ENCODE measurements at regions not wholly inside any gene's neighbourhood (a gene's known extent, or its start where the extent isn't known, plus 50 kb on each side); places are given as distances from the start of the nearest gene placed in this dataset.
"Not testable (repeated sequence)": the region's sequence is repeated elsewhere in the genome, so short reads cannot be mapped to it uniquely, and the experiment has no call there.

- Mint-ChIP-seq H3K4me1 (no peaks in the 10 kb centered on the region), H3K4me3 (no peak overlapping the region), H3K36me3 (no peaks in the 10 kb centered on the region), H3K27me3 (no peaks in the 10 kb centered on the region), H3K27ac (no peak overlapping the region), H3K9me3 (no peaks in the 10 kb centered on the region)
- ATAC-seq: no peak
Observed at GRCh38 chr6:91240878-91241603, 654.2 kb upstream of the MAP3K7 start.

- no peaks in the 10 kb centered on the region for H3K4me1 Mint-ChIP-seq
- no peak overlapping the region for H3K27ac Mint-ChIP-seq
- H3K4me3 Mint-ChIP-seq: no peak overlapping the region
- H3K27me3 Mint-ChIP-seq: no peaks in the 10 kb centered on the region
- no peaks in the 10 kb centered on the region for H3K36me3 Mint-ChIP-seq
- ATAC-seq: no peak
- no peaks in the 10 kb centered on the region for H3K9me3 Mint-ChIP-seq
Observed at GRCh38 chr6:91221072-91221720, 634.3 kb upstream of the MAP3K7 start.

GRCh38 chr6:91213229-91213901 lies 626.5 kb upstream of the MAP3K7 start:
- Mint-ChIP-seq H3K27me3 (no peaks in the 10 kb centered on the region), H3K36me3 (no peaks in the 10 kb centered on the region), H3K4me1 (no peaks in the 10 kb centered on the region), H3K4me3 (no peak overlapping the region), H3K9me3 (peaks cover 13% of the 10 kb centered on the region), H3K27ac (no peak overlapping the region)
- no peak for ATAC-seq

GRCh38 chr6:91198588-91199255 lies 611.9 kb upstream of the MAP3K7 start:
- H3K27me3 Mint-ChIP-seq: no peaks in the 10 kb centered on the region
- peaks cover 2% of the 10 kb centered on the region for H3K9me3 Mint-ChIP-seq
- H3K4me3 Mint-ChIP-seq: no peak overlapping the region
- H3K36me3 Mint-ChIP-seq: no peaks in the 10 kb centered on the region
- no peaks in the 10 kb centered on the region for H3K4me1 Mint-ChIP-seq
- H3K27ac Mint-ChIP-seq: no peak overlapping the region
- no peak for ATAC-seq

- Mint-ChIP-seq H3K4me1 (no peaks in the 10 kb centered on the region), H3K27me3 (no peaks in the 10 kb centered on the region), H3K36me3 (no peaks in the 10 kb centered on the region), H3K4me3 (no peak overlapping the region), H3K9me3 (peaks cover 2% of the 10 kb centered on the region), H3K27ac (no peak overlapping the region)
- no peak for ATAC-seq
Observed at GRCh38 chr6:91196729-91197128, 609.9 kb upstream of the MAP3K7 start.

GRCh38 chr6:91193446-91193845 lies 606.6 kb upstream of the MAP3K7 start:
- Mint-ChIP-seq H3K36me3 (no peaks in the 10 kb centered on the region), H3K4me1 (no peaks in the 10 kb centered on the region), H3K27ac (no peak overlapping the region), H3K4me3 (no peak overlapping the region), H3K9me3 (peaks cover 14% of the 10 kb centered on the region), H3K27me3 (no peaks in the 10 kb centered on the region)
- ATAC-seq: no peak

- H3K4me1 Mint-ChIP-seq, H3K36me3 Mint-ChIP-seq, ATAC-seq, H3K27ac Mint-ChIP-seq, H3K4me3 Mint-ChIP-seq, H3K27me3 Mint-ChIP-seq: not testable (repeated sequence)
- H3K9me3 Mint-ChIP-seq: peaks cover 17% of the 10 kb centered on the region
Observed at GRCh38 chr6:91190041-91190440, 603.2 kb upstream of the MAP3K7 start.

- no peaks in the 10 kb centered on the region for H3K4me1 Mint-ChIP-seq
- ATAC-seq: no peak
Observed at GRCh38 chr6:91185072-91185471, 598.2 kb upstream of the MAP3K7 start.

GRCh38 chr6:91181416-91181815 lies 594.5 kb upstream of the MAP3K7 start:
- Mint-ChIP-seq H3K36me3 (no peaks in the 10 kb centered on the region), H3K27me3 (no peaks in the 10 kb centered on the region), H3K27ac (no peak overlapping the region), H3K4me3 (no peak overlapping the region), H3K4me1 (no peaks in the 10 kb centered on the region), H3K9me3 (peaks cover 4% of the 10 kb centered on the region)
- ATAC-seq: no peak

More at GRCh38 chr6:91185072-91185471, 598.2 kb upstream of the MAP3K7 start:
- H3K4me3 Mint-ChIP-seq: no peak overlapping the region
- H3K27me3 Mint-ChIP-seq: no peaks in the 10 kb centered on the region
- H3K27ac Mint-ChIP-seq: no peak overlapping the region
- no peaks in the 10 kb centered on the region for H3K36me3 Mint-ChIP-seq
- peaks cover 19% of the 10 kb centered on the region for H3K9me3 Mint-ChIP-seq

- Mint-ChIP-seq H3K4me1 (no peaks in the 10 kb centered on the region), H3K4me3 (no peak overlapping the region), H3K9me3 (no peaks in the 10 kb centered on the region), H3K36me3 (no peaks in the 10 kb centered on the region), H3K27ac (no peak overlapping the region), H3K27me3 (no peaks in the 10 kb centered on the region)
- no peak for ATAC-seq
Observed at GRCh38 chr6:91173651-91174050, 586.8 kb upstream of the MAP3K7 start.

GRCh38 chr6:91173186-91173585 lies 586.3 kb upstream of the MAP3K7 start:
- no peaks in the 10 kb centered on the region for H3K27me3 Mint-ChIP-seq
- no peaks in the 10 kb centered on the region for H3K9me3 Mint-ChIP-seq
- H3K27ac Mint-ChIP-seq: no peak overlapping the region
- no peak overlapping the region for H3K4me3 Mint-ChIP-seq
- no peaks in the 10 kb centered on the region for H3K36me3 Mint-ChIP-seq
- no peaks in the 10 kb centered on the region for H3K4me1 Mint-ChIP-seq
- ATAC-seq: no peak

GRCh38 chr6:91171754-91172462 lies 585.0 kb upstream of the MAP3K7 start:
- ATAC-seq: no peak
- Mint-ChIP-seq H3K9me3 (no peaks in the 10 kb centered on the region), H3K4me1 (no peaks in the 10 kb centered on the region), H3K4me3 (no peak overlapping the region), H3K27me3 (no peaks in the 10 kb centered on the region), H3K36me3 (no peaks in the 10 kb centered on the region), H3K27ac (no peak overlapping the region)

- Mint-ChIP-seq H3K9me3 (no peaks in the 10 kb centered on the region), H3K4me3 (no peak overlapping the region), H3K27ac (no peak overlapping the region), H3K36me3 (no peaks in the 10 kb centered on the region), H3K27me3 (no peaks in the 10 kb centered on the region), H3K4me1 (no peaks in the 10 kb centered on the region)
- ATAC-seq: no peak
Observed at GRCh38 chr6:91167846-91168245, 581.0 kb upstream of the MAP3K7 start.

GRCh38 chr6:91166271-91167046 lies 579.6 kb upstream of the MAP3K7 start:
- no peak overlapping the region for H3K27ac Mint-ChIP-seq
- no peak overlapping the region for H3K4me3 Mint-ChIP-seq
- H3K27me3 Mint-ChIP-seq: no peaks in the 10 kb centered on the region
- no peak for ATAC-seq
- H3K4me1 Mint-ChIP-seq: no peaks in the 10 kb centered on the region
- no peaks in the 10 kb centered on the region for H3K36me3 Mint-ChIP-seq
- H3K9me3 Mint-ChIP-seq: no peaks in the 10 kb centered on the region
